ENCODE measurements at regions not wholly inside any gene's neighbourhood (a gene's known extent, or its start where the extent isn't known, plus 50 kb on each side); places are given as distances from the start of the nearest gene placed in this dataset.

GRCh38 chr16:51359141-51359955, 208.3 kb upstream of the SALL1 start:
- no peak for DNase-seq

- DNase-seq, result no peak
Measured at GRCh38 chr16:51357839-51358238, 206.8 kb upstream of the SALL1 start.

- DNase-seq, result no peak
Measured at GRCh38 chr16:51355875-51356274, 204.8 kb upstream of the SALL1 start.

GRCh38 chr16:51355195-51355594, 204.1 kb upstream of the SALL1 start:
- no peak for DNase-seq

- DNase-seq, result no peak
Measured at GRCh38 chr16:51353055-51353454, 202.0 kb upstream of the SALL1 start.

GRCh38 chr16:51349626-51350025, 198.6 kb upstream of the SALL1 start:
- DNase-seq, result no peak

- no peak for DNase-seq
Measured at GRCh38 chr16:51343411-51343810, 192.3 kb upstream of the SALL1 start.

GRCh38 chr16:51341204-51341603, 190.1 kb upstream of the SALL1 start:
- DNase-seq, result no peak

- no peak for DNase-seq
Measured at GRCh38 chr16:51337662-51338061, 186.6 kb upstream of the SALL1 start.

GRCh38 chr16:51328733-51329132, 177.7 kb upstream of the SALL1 start:
- DNase-seq, result no peak

GRCh38 chr16:51327001-51327400, 175.9 kb upstream of the SALL1 start:
- DNase-seq, result no peak

GRCh38 chr16:51326131-51326856, 175.2 kb upstream of the SALL1 start:
- DNase-seq, result no peak

- no peak for DNase-seq
Measured at GRCh38 chr16:51321251-51321650, 170.2 kb upstream of the SALL1 start.

- DNase-seq, result no peak
Measured at GRCh38 chr16:51317575-51317974, 166.5 kb upstream of the SALL1 start.

- no peak for DNase-seq
Measured at GRCh38 chr16:51313198-51313597, 162.1 kb upstream of the SALL1 start.

GRCh38 chr16:51312363-51313150, 161.5 kb upstream of the SALL1 start:
- peak; percentile 21 for DNase-seq

- DNase-seq, result no peak
Measured at GRCh38 chr16:51310159-51310558, 159.1 kb upstream of the SALL1 start.

- no peak for DNase-seq
Measured at GRCh38 chr16:51306886-51307595, 156.0 kb upstream of the SALL1 start.

- DNase-seq, result no peak
Measured at GRCh38 chr16:51306116-51306515, 155.0 kb upstream of the SALL1 start.

- no peak for DNase-seq
Measured at GRCh38 chr16:51305337-51305736, 154.3 kb upstream of the SALL1 start.

GRCh38 chr16:51302042-51302441, 151.0 kb upstream of the SALL1 start:
- no peak for DNase-seq

GRCh38 chr16:51298800-51299199, 147.7 kb upstream of the SALL1 start:
- no peak for DNase-seq
